PC-3 (cell line): ENCODE measurements at regions not wholly inside any gene's neighbourhood (a gene's known extent, or its start where the extent isn't known, plus 50 kb on each side); places are given as distances from the start of the nearest gene placed in this dataset.

Source experiments
- ATAC-seq: fragments of 200-7000 bp; cut with Tn5 transposase; 2 replicates; pipeline ENCODE4 v1.9.1; 2020; ENCODE audit warnings: mild to moderate bottlenecking, moderate library complexity
- BruUV-seq: library from RNA; stranded (reverse); fragments of 400-500 nt; replicated peaks from 2 replicates; lab custom pipeline; 2021; lab: Mats Ljungman, UMichigan
- CTCF ChIA-PET: fragments of 300-600 bp; sonication (Branson Sonifier 250); formaldehyde crosslinking; loops from one replicate; lab custom pipeline; 2022; ENCODE audit warnings: antibody characterized with exemption; lab: Charles Lee
- POLR2A ChIA-PET: fragments of 300-600 bp; sonication (Branson Sonifier 250); formaldehyde crosslinking; loops from one replicate; lab custom pipeline; 2022; ENCODE audit warnings: antibody characterized with exemption; ENCODE audit not compliant: unreplicated experiment; lab: Charles Lee
- DNase-seq: peaks from one replicate; pipeline ENCODE4 v3.0.0-alpha.2; 2015
- H2AFZ ChIP-seq: fragments of 300-600 bp; sonication (generic); 2 replicates; pipeline ENCODE4 v1.6.0; 2016; ENCODE audit warnings: antibody characterized with exemption, low read length
- H3F3A ChIP-seq: fragments of 300-600 bp; sonication (generic); one replicate; pipeline ENCODE4 v1.6.0; 2017; ENCODE audit warnings: antibody characterized with exemption, low read length, control low read depth, mild to moderate bottlenecking; ENCODE audit not compliant: unreplicated experiment
- H3K27ac ChIP-seq: fragments of 300-600 bp; sonication (generic); 2 replicates; pipeline ENCODE4 v1.5.1; 2016; ENCODE audit warnings: mild to moderate bottlenecking, low read length
- H3K27me3 ChIP-seq: fragments of 300-600 bp; sonication (generic); 2 replicates; pipeline ENCODE4 v1.6.1; 2016; ENCODE audit warnings: low read length, mixed read lengths
- H3K36me3 ChIP-seq: fragments of 300-600 bp; sonication (generic); 2 replicates; pipeline ENCODE4 v1.6.1; 2016; ENCODE audit warnings: low read depth, mixed run types, low read length, mixed read lengths
- H3K4me1 ChIP-seq: fragments of 300-600 bp; sonication (generic); 2 replicates; pipeline ENCODE4 v1.5.1; 2016; ENCODE audit warnings: low read length; ENCODE audit not compliant: insufficient read depth
- H3K4me2 ChIP-seq: fragments of 300-600 bp; sonication (generic); 2 replicates; pipeline ENCODE4 v1.6.0; 2016; ENCODE audit warnings: low read length
- H3K4me3 ChIP-seq: fragments of 300-600 bp; sonication (generic); 2 replicates; pipeline ENCODE4 v1.5.1; 2016; ENCODE audit warnings: mild to moderate bottlenecking, low read length, mixed read lengths
- H3K79me2 ChIP-seq: fragments of 300-600 bp; sonication (generic); 2 replicates; pipeline ENCODE4 v1.6.1; 2017; ENCODE audit warnings: low read length, mixed read lengths
- H3K9ac ChIP-seq: fragments of 300-600 bp; sonication (generic); 2 replicates; pipeline ENCODE4 v1.6.0; 2016; ENCODE audit warnings: mild to moderate bottlenecking, low read length
- H3K9me2 ChIP-seq: fragments of 300-600 bp; sonication (generic); replicated peaks from 2 replicates; pipeline ENCODE4 v1.6.1; 2016; ENCODE audit warnings: mixed run types, low read length, mixed read lengths
- H3K9me3 ChIP-seq: fragments of 300-600 bp; sonication (generic); 2 replicates; pipeline ENCODE4 v1.6.1; 2016; ENCODE audit warnings: low read length, mixed read lengths
- H4K20me1 ChIP-seq: fragments of 300-600 bp; sonication (generic); 2 replicates; pipeline ENCODE4 v1.6.1; 2016; ENCODE audit warnings: low read length, mixed read lengths
- EZH2 ChIP-seq: fragments of 300-600 bp; sonication (generic); IDR thresholded peaks from one replicate; pipeline ENCODE4 v1.6.1; 2017; ENCODE audit warnings: antibody characterized with exemption, mild to moderate bottlenecking, low read length; ENCODE audit not compliant: unreplicated experiment
- EZH2phosphoT487 ChIP-seq: fragments of 300-600 bp; sonication (generic); IDR thresholded peaks from 2 replicates; pipeline ENCODE4 v1.6.1; 2018; ENCODE audit warnings: mild to moderate bottlenecking, antibody characterized with exemption, low read length, borderline replicate concordance
- intact Hi-C: fragments of 100-400 bp; cut with micrococcal nuclease; formaldehyde crosslinking; loops from 2 replicates; pipeline ENCODE4 v1.9.0; 2023
- TF ChIP-seq, protein P1 (sequence below): fragments of 300-600 bp; sonication (generic); conservative IDR thresholded peaks from 2 replicates; pipeline ENCODE4 v1.5.1; 2017; ENCODE audit warnings: antibody characterized with exemption, low read depth, mild to moderate bottlenecking, low read length

DNA sequence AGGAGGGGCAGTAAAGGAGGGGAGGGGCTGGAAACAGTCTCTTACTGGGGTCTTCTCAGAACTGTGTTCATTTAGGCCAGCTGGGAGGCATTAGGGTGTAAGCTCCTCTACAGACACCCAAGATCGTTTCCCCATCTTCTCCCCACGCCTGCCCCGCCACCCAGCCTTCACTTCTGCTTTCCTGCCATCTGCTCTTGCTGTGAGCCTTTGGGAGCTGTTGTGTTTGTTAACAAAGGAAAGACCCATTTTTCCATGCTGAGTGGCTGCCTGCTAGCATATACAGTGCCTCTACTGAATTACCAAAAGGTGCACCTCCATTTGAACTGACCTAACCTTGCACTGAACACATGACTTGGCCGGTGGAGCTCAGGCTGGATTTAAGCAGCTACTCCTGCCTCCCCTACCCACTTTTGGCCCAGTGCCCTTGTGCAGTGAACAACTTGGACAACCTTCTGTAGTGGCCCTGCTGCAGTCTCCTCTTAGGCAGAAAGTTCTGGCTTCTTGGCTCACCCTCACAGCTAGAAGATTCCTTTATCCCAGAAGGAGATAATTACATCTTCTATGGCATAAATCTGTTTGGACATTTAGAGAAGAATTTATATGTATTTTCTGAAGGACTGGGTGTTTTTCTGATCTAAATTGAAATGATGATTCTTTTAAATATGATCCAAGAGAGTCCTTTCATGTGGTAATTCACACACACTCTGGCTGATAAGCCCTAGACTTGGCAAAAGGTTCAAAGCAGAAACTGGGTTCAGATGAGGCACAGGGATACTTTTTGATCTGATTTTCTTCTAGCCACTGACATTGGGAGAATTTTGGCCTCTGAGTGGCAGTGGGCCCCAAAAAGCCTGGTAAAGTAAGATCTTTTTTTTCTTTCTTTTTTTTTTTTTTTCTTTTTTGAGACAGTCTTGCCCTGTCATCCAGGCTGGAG lies 81.9 kb upstream of the HNF1B start:
- TF ChIP-seq EZH2, result no peak
- TF ChIP-seq, protein P1, sequence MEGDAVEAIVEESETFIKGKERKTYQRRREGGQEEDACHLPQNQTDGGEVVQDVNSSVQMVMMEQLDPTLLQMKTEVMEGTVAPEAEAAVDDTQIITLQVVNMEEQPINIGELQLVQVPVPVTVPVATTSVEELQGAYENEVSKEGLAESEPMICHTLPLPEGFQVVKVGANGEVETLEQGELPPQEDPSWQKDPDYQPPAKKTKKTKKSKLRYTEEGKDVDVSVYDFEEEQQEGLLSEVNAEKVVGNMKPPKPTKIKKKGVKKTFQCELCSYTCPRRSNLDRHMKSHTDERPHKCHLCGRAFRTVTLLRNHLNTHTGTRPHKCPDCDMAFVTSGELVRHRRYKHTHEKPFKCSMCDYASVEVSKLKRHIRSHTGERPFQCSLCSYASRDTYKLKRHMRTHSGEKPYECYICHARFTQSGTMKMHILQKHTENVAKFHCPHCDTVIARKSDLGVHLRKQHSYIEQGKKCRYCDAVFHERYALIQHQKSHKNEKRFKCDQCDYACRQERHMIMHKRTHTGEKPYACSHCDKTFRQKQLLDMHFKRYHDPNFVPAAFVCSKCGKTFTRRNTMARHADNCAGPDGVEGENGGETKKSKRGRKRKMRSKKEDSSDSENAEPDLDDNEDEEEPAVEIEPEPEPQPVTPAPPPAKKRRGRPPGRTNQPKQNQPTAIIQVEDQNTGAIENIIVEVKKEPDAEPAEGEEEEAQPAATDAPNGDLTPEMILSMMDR, result no peak
- TF ChIP-seq EZH2phosphoT487, result no peak
- no peaks in the 10 kb centered on the region for H3K27me3 ChIP-seq
- H3K27ac ChIP-seq, result no peak overlapping the region
- BruUV-seq, result no TSS peak
- H3K9me3 ChIP-seq, result no peaks in the 10 kb centered on the region
- no peak overlapping the region for H3K4me3 ChIP-seq
- no peak overlapping the region for H3K4me2 ChIP-seq
- ATAC-seq, result no peak
- ChIA-PET CTCF (no interaction called here), POLR2A (no interaction called here)
- no peaks in the 10 kb centered on the region for H3K9me2 ChIP-seq
- peaks cover 17% of the 10 kb centered on the region for H3K4me1 ChIP-seq
- H4K20me1 ChIP-seq, result no peaks in the 10 kb centered on the region
- intact Hi-C loops, result no loop called here
- no peak overlapping the region for H2AFZ ChIP-seq
- no peaks in the 10 kb centered on the region for H3K36me3 ChIP-seq
- H3F3A ChIP-seq, result no peaks in the 10 kb centered on the region
- no peak overlapping the region for H3K9ac ChIP-seq
- no peak for DNase-seq
- no peaks in the 10 kb centered on the region for H3K79me2 ChIP-seq

GRCh38 chr17:37825851-37826250 lies 81.0 kb upstream of the HNF1B start:
- POLR2A ChIA-PET, result no interaction called here
- intact Hi-C loops, result no loop called here
- CTCF ChIA-PET, result no interaction called here
- no TSS peak for BruUV-seq
- Histone ChIP-seq H3K9ac (no peak overlapping the region), H4K20me1 (no peaks in the 10 kb centered on the region), H3K9me2 (no peaks in the 10 kb centered on the region), H2AFZ (no peak overlapping the region), H3K4me3 (no peak overlapping the region), H3F3A (no peaks in the 10 kb centered on the region), H3K9me3 (no peaks in the 10 kb centered on the region), H3K27ac (no peak overlapping the region), H3K36me3 (no peaks in the 10 kb centered on the region), H3K4me2 (no peak overlapping the region), H3K79me2 (no peaks in the 10 kb centered on the region), H3K27me3 (no peaks in the 10 kb centered on the region), H3K4me1 (peaks cover 17% of the 10 kb centered on the region)
- DNase-seq (no peak), ATAC-seq (no peak)
- TF ChIP-seq, protein P1, result no peak
- TF ChIP-seq EZH2phosphoT487, result no peak
- TF ChIP-seq EZH2, result no peak
